PC-3 (cell line): ENCODE measurements at regions not wholly inside any gene's neighbourhood (a gene's known extent, or its start where the extent isn't known, plus 50 kb on each side); places are given as distances from the start of the nearest gene placed in this dataset.
A peak's percentile ranks its signal among the peaks of the same experiment; 100 is the strongest.

Source experiments
- ATAC-seq: fragments of 200-7000 bp; cut with Tn5 transposase; 2 replicates; pipeline ENCODE4 v1.9.1; 2020; ENCODE audit warnings: mild to moderate bottlenecking, moderate library complexity
- BruUV-seq: library from RNA; stranded (reverse); fragments of 400-500 nt; replicated peaks from 2 replicates; lab custom pipeline; 2021; lab: Mats Ljungman, UMichigan
- CTCF ChIA-PET: fragments of 300-600 bp; sonication (Branson Sonifier 250); formaldehyde crosslinking; loops from one replicate; lab custom pipeline; 2022; ENCODE audit warnings: antibody characterized with exemption; lab: Charles Lee
- POLR2A ChIA-PET: fragments of 300-600 bp; sonication (Branson Sonifier 250); formaldehyde crosslinking; loops from one replicate; lab custom pipeline; 2022; ENCODE audit warnings: antibody characterized with exemption; ENCODE audit not compliant: unreplicated experiment; lab: Charles Lee
- DNase-seq: peaks from one replicate; pipeline ENCODE4 v3.0.0-alpha.2; 2015
- H2AFZ ChIP-seq: fragments of 300-600 bp; sonication (generic); 2 replicates; pipeline ENCODE4 v1.6.0; 2016; ENCODE audit warnings: antibody characterized with exemption, low read length
- H3F3A ChIP-seq: fragments of 300-600 bp; sonication (generic); one replicate; pipeline ENCODE4 v1.6.0; 2017; ENCODE audit warnings: antibody characterized with exemption, low read length, control low read depth, mild to moderate bottlenecking; ENCODE audit not compliant: unreplicated experiment
- H3K27ac ChIP-seq: fragments of 300-600 bp; sonication (generic); 2 replicates; pipeline ENCODE4 v1.5.1; 2016; ENCODE audit warnings: mild to moderate bottlenecking, low read length
- H3K27me3 ChIP-seq: fragments of 300-600 bp; sonication (generic); 2 replicates; pipeline ENCODE4 v1.6.1; 2016; ENCODE audit warnings: low read length, mixed read lengths
- H3K36me3 ChIP-seq: fragments of 300-600 bp; sonication (generic); 2 replicates; pipeline ENCODE4 v1.6.1; 2016; ENCODE audit warnings: low read depth, mixed run types, low read length, mixed read lengths
- H3K4me1 ChIP-seq: fragments of 300-600 bp; sonication (generic); 2 replicates; pipeline ENCODE4 v1.5.1; 2016; ENCODE audit warnings: low read length; ENCODE audit not compliant: insufficient read depth
- H3K4me2 ChIP-seq: fragments of 300-600 bp; sonication (generic); 2 replicates; pipeline ENCODE4 v1.6.0; 2016; ENCODE audit warnings: low read length
- H3K4me3 ChIP-seq: fragments of 300-600 bp; sonication (generic); 2 replicates; pipeline ENCODE4 v1.5.1; 2016; ENCODE audit warnings: mild to moderate bottlenecking, low read length, mixed read lengths
- H3K79me2 ChIP-seq: fragments of 300-600 bp; sonication (generic); 2 replicates; pipeline ENCODE4 v1.6.1; 2017; ENCODE audit warnings: low read length, mixed read lengths
- H3K9ac ChIP-seq: fragments of 300-600 bp; sonication (generic); 2 replicates; pipeline ENCODE4 v1.6.0; 2016; ENCODE audit warnings: mild to moderate bottlenecking, low read length
- H3K9me2 ChIP-seq: fragments of 300-600 bp; sonication (generic); replicated peaks from 2 replicates; pipeline ENCODE4 v1.6.1; 2016; ENCODE audit warnings: mixed run types, low read length, mixed read lengths
- H3K9me3 ChIP-seq: fragments of 300-600 bp; sonication (generic); 2 replicates; pipeline ENCODE4 v1.6.1; 2016; ENCODE audit warnings: low read length, mixed read lengths
- H4K20me1 ChIP-seq: fragments of 300-600 bp; sonication (generic); 2 replicates; pipeline ENCODE4 v1.6.1; 2016; ENCODE audit warnings: low read length, mixed read lengths
- EZH2 ChIP-seq: fragments of 300-600 bp; sonication (generic); IDR thresholded peaks from one replicate; pipeline ENCODE4 v1.6.1; 2017; ENCODE audit warnings: antibody characterized with exemption, mild to moderate bottlenecking, low read length; ENCODE audit not compliant: unreplicated experiment
- EZH2phosphoT487 ChIP-seq: fragments of 300-600 bp; sonication (generic); IDR thresholded peaks from 2 replicates; pipeline ENCODE4 v1.6.1; 2018; ENCODE audit warnings: mild to moderate bottlenecking, antibody characterized with exemption, low read length, borderline replicate concordance
- intact Hi-C: fragments of 100-400 bp; cut with micrococcal nuclease; formaldehyde crosslinking; loops from 2 replicates; pipeline ENCODE4 v1.9.0; 2023
- TF ChIP-seq, protein P1 (sequence below): fragments of 300-600 bp; sonication (generic); conservative IDR thresholded peaks from 2 replicates; pipeline ENCODE4 v1.5.1; 2017; ENCODE audit warnings: antibody characterized with exemption, low read depth, mild to moderate bottlenecking, low read length

DNA sequence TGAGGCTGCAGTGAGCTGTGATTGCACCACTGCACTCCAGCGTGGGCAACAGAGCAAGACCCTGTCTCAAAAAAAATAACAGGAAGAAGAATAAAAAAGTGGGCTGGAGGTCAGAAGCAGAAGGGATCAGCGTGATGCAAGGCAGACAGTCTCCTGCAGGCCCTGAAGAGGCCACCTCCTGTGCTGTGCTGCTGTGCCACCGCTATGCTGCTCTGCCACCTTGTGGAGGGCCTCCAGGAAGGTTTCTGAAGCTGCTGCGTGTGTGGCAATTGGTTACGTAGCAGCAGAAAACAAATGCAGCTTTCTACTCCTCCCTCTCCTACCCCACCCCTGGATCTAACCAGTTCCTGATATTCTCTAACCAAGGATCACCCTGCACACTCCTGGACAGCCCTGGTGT is 815.5 kb downstream of the KCNJ18 start:
- Histone ChIP-seq H3F3A (no peaks in the 10 kb centered on the region), H3K4me3 (no peak overlapping the region), H3K27me3 (no peaks in the 10 kb centered on the region), H3K79me2 (no peaks in the 10 kb centered on the region), H3K9me3 (0 out of 2 replicates have a peak, but pooled peaks cover 4% of the 10 kb centered on the region), H3K36me3 (no peaks in the 10 kb centered on the region), H3K9ac (no peak overlapping the region), H4K20me1 (no peaks in the 10 kb centered on the region), H3K4me2 (no peak overlapping the region), H3K27ac (no peak overlapping the region), H3K9me2 (no peaks in the 10 kb centered on the region), H2AFZ (no peak overlapping the region), H3K4me1 (no peaks in the 10 kb centered on the region)
- CTCF ChIA-PET, result no interaction called here
- BruUV-seq, result no TSS peak
- intact Hi-C loops, result no loop called here
- TF ChIP-seq EZH2phosphoT487, result no peak
- TF ChIP-seq, protein P1, sequence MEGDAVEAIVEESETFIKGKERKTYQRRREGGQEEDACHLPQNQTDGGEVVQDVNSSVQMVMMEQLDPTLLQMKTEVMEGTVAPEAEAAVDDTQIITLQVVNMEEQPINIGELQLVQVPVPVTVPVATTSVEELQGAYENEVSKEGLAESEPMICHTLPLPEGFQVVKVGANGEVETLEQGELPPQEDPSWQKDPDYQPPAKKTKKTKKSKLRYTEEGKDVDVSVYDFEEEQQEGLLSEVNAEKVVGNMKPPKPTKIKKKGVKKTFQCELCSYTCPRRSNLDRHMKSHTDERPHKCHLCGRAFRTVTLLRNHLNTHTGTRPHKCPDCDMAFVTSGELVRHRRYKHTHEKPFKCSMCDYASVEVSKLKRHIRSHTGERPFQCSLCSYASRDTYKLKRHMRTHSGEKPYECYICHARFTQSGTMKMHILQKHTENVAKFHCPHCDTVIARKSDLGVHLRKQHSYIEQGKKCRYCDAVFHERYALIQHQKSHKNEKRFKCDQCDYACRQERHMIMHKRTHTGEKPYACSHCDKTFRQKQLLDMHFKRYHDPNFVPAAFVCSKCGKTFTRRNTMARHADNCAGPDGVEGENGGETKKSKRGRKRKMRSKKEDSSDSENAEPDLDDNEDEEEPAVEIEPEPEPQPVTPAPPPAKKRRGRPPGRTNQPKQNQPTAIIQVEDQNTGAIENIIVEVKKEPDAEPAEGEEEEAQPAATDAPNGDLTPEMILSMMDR, result 0 out of 2 replicates have a peak, but pooled peaks have one; percentile 17
- TF ChIP-seq EZH2, result no peak
- ATAC-seq (no peak), DNase-seq (peak; percentile 3)
- POLR2A ChIA-PET, result no interaction called here

- no peak overlapping the region for H2AFZ ChIP-seq
- TF ChIP-seq EZH2 (no peak), EZH2phosphoT487 (no peak)
- TF ChIP-seq, protein P1, result no peak
- ATAC-seq (no peak), DNase-seq (no peak)
- no peaks in the 10 kb centered on the region for H3K4me1 ChIP-seq
- no peaks in the 10 kb centered on the region for H3F3A ChIP-seq
- no peak overlapping the region for H3K9ac ChIP-seq
- H3K27me3 ChIP-seq, result no peaks in the 10 kb centered on the region
- no peaks in the 10 kb centered on the region for H3K9me2 ChIP-seq
- no peaks in the 10 kb centered on the region for H3K79me2 ChIP-seq
- POLR2A ChIA-PET, result no interaction called here
- CTCF ChIA-PET, result no interaction called here
- BruUV-seq, result no TSS peak
- H3K4me2 ChIP-seq, result no peak overlapping the region
- no peak overlapping the region for H3K4me3 ChIP-seq
- no peak overlapping the region for H3K27ac ChIP-seq
- H4K20me1 ChIP-seq, result no peaks in the 10 kb centered on the region
- intact Hi-C loops, result no loop called here
- H3K36me3 ChIP-seq, result no peaks in the 10 kb centered on the region
- 0 out of 2 replicates have a peak, but pooled peaks cover 4% of the 10 kb centered on the region for H3K9me3 ChIP-seq
These were observed 818.2 kb downstream of the KCNJ18 start for GRCh38 chr17:22510504-22510903.

DNA sequence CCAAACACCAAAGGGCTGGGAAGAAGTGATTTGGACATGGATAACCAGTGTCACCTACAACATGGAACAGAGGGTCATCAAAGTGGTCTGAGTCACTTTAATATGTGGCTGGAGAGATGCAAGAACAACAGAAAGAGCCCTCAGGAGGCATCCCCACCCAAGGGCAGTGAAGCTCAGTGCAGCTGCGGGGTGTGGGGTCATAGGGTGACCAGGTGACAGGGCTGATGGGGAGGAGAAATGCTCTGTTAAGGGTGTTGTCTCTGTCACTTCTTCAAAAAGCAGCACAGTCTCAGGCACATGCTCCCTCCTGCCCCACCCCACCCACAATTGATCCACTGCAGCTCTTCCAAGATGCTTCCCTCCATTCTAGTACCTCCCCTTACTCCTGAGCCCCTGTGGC is 819.1 kb downstream of the KCNJ18 start:
- TF ChIP-seq, protein P1, result no peak
- TF ChIP-seq EZH2phosphoT487 (no peak), EZH2 (no peak)
- Histone ChIP-seq H3K79me2 (no peaks in the 10 kb centered on the region), H3K36me3 (no peaks in the 10 kb centered on the region), H3K4me3 (no peak overlapping the region), H3F3A (no peaks in the 10 kb centered on the region), H4K20me1 (no peaks in the 10 kb centered on the region), H3K4me2 (no peak overlapping the region), H3K9me3 (0 out of 2 replicates have a peak, but pooled peaks cover 4% of the 10 kb centered on the region), H3K27me3 (no peaks in the 10 kb centered on the region), H3K9ac (no peak overlapping the region), H3K9me2 (no peaks in the 10 kb centered on the region), H3K4me1 (no peaks in the 10 kb centered on the region), H2AFZ (no peak overlapping the region), H3K27ac (no peak overlapping the region)
- CTCF ChIA-PET, result no interaction called here
- DNase-seq (no peak), ATAC-seq (no peak)
- intact Hi-C loops, result no loop called here
- POLR2A ChIA-PET, result no interaction called here
- BruUV-seq, result no TSS peak
